ENCODE measurements at regions not wholly inside any gene's neighbourhood (a gene's known extent, or its start where the extent isn't known, plus 50 kb on each side); places are given as distances from the start of the nearest gene placed in this dataset.

GRCh38 chr2:234322766-234323465 is 174.0 kb downstream of the ARL4C start:
- TF ChIP-seq, protein P1, sequence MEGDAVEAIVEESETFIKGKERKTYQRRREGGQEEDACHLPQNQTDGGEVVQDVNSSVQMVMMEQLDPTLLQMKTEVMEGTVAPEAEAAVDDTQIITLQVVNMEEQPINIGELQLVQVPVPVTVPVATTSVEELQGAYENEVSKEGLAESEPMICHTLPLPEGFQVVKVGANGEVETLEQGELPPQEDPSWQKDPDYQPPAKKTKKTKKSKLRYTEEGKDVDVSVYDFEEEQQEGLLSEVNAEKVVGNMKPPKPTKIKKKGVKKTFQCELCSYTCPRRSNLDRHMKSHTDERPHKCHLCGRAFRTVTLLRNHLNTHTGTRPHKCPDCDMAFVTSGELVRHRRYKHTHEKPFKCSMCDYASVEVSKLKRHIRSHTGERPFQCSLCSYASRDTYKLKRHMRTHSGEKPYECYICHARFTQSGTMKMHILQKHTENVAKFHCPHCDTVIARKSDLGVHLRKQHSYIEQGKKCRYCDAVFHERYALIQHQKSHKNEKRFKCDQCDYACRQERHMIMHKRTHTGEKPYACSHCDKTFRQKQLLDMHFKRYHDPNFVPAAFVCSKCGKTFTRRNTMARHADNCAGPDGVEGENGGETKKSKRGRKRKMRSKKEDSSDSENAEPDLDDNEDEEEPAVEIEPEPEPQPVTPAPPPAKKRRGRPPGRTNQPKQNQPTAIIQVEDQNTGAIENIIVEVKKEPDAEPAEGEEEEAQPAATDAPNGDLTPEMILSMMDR (IDR thresholded peaks at IDR 0.05), result no peak
- no peak for TF ChIP-seq POLR2A (IDR thresholded peaks at IDR 0.05)

Measured in lower leg skin (tissue), 3 donors.